Activated CD4-positive, CD25-positive, alpha-beta regulatory T cell treated with anti-CD3 and anti-CD28 coated beads, Interleukin-2, amount 50 U/mL, for 16 hours (primary cell): ENCODE measurements at regions not wholly inside any gene's neighbourhood (a gene's known extent, or its start where the extent isn't known, plus 50 kb on each side); places are given as distances from the start of the nearest gene placed in this dataset.
"Not testable (repeated sequence)": the region's sequence is repeated elsewhere in the genome, so short reads cannot be mapped to it uniquely, and the experiment has no call there.

ENCODE experiments used
- DNase-seq: peaks from one replicate; pipeline ENCODE4 v3.0.0-alpha.2; 2020; ENCODE audit warnings: low read depth, low spot score

GRCh38 chr2:111616651-111617218 is 267.3 kb downstream of the ANAPC1 start:
- no peak for DNase-seq

- DNase-seq, result no peak
Measured at GRCh38 chr2:111617299-111618225, 266.4 kb downstream of the ANAPC1 start.

- DNase-seq, result no peak
Measured at GRCh38 chr2:111618226-111618977, 265.6 kb downstream of the ANAPC1 start.

DNA sequence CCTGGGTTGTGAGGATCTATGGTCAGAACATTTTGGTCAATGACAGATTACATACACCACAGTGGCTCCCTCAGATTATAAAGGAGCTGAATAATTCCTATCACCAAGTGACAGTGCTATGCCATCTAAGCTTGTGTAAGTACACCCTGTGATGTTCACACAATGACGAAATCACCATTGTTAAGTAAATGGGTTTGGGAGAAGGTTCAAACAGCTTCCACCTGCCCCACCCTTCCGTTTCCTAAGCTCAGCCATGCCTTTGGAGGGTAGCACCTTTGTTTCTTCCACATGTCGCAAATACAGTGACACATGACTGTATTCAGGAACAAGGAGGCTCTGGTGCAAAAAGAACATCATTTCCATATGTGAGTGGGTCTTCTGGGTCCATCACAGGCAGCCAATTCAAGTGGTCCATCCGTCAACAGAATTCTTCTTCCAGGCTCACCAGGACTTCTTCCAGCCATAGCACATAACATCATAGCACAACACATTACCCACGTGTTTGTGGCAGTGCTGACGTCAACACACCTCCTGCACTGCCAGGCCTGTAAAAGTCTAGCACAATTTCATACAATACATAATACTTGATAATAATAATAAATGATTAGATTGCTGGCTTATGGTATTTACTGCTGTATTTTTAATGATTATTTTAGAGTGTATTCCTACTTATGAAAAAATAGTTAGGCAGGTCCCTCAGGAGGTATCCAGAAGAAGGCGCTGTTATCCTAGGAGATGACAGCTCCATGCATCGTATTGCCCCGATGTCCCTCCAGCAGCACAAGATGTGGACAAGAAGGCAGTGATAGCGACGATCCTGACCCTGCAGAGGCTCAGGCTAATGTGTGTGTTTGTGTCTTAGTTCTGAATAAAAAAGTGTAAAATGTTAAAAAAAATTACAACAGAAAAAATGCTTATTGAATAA is 264.8 kb downstream of the ANAPC1 start:
- no peak for DNase-seq

- no peak for DNase-seq
Measured at GRCh38 chr2:111620281-111620680, 263.7 kb downstream of the ANAPC1 start.

- DNase-seq, result no peak
Measured at GRCh38 chr2:111622859-111623258, 261.1 kb downstream of the ANAPC1 start.

DNA sequence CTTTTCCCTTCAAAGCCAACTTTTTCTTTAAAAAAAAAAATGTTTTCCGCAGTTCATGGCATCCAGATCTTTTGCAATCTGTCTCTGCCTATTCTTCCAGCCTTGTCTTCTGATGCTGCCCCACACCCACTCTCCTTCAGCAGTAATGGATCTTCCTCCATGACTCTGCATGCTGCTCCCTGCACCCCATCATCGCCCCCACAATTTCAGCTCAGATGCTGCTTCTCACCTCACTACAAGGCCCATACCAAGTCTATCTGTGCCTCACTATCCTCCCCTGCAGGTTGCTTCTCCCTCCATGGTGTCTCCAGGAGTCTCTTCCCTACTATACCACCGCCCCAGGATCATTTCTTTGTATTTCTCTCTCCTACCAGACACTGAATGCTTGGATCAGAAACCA is 260.6 kb downstream of the ANAPC1 start:
- DNase-seq, result no peak

DNA sequence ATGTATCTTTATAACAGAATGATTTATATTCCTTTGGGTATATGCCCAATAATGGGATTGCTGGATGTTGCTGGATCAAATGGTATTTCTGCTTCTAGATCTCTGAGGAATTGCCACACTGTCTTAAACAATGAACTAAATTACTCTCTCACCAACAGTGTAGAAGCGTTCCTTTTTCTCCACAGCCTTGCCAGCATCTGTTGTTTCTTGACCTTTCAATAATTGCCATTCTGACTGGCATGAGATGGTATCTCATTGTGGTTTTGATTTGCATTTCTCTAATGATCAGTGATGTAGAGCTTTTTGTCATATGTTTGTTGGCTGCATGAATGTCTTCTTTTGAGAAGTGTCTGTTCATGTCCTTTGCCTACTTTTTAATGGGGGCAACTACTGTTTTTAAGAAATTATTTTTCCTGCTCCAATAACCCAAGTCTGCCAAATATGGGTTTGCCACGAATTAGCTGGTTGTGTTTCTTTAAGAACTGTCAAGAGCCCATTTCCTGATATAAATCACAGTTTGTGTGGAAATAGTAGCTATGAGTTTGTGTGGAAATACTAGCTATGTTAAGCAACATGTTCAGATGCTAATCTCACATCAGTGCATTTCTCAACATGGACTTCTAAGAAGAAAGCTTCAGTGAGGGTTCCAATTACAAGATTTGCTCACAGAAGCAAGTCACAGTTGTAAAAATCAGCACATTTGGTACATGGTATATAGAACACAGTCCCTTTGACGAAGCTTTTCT is 259.4 kb downstream of the ANAPC1 start:
- no peak for DNase-seq

- DNase-seq, result not testable (repeated sequence)
Measured at GRCh38 chr2:111625157-111625537, 258.8 kb downstream of the ANAPC1 start.

DNA sequence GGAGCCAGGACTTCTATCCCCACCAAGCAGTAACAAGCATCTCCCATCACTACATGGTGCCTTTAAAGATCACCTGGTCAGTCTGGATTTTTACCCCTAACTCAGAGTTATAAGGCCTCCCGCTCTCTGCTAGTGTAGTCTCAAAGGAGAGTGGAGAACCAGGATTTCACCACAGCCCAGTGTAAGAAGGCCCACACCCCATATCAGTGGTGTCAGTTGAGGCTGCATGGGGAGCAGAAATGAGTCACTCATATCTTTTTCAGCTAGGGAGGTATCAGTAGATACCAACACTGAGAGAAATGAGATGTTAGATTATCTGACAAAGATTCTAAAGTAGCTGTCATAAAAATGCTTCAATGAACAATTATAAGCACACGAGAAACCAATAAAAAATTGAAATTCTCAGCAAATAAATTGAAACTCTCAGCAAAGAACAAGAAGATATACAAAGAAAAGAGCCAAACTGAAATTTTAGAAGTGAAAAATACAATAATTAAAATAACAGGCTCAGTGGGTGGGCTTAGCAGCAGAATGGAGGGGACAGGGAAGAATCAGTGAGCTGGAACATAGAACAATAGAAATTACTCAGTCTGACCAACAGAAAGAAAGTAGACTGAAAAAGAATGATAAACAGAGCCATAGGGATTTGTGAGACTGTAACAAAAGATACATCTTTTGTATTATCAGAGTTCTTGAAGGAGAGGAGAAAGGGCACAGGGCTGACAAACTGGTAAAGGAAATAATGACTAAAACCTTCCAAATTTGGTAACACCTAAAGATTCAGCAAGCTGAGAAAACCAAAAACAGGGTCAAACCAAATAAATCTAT is 257.7 kb downstream of the ANAPC1 start:
- DNase-seq, result no peak

DNA sequence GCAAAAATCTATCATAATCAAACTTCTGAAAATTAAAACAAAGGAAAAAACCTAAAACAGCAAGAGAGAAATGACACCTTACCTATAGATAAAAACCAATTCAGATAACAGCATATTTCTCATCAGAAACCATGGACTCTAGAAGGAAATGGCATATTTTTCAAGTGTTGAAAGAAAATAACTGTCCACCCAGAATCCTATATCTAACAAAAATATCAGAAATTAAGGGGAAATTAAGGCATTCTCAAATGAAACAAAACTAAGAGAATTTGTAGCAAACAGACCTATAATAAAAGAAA is 257.2 kb downstream of the ANAPC1 start:
- DNase-seq, result no peak

DNA sequence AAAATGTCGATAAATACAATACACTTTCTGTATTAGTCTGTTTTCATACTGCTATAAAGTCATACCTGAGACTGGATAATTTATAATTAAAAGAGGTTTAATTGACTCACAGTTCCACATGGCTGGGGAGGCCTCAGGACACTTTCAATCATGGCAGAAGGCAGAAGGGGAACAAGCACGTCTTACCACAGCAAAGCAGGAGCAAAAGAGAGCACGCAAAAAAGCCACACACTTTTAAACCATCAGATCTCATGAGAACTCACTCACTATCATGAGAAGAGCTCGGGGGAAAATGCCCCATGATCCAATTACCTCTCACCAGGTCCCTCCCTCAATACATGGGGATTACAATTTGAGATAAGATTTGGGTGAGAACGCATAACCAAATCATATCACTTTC is 256.7 kb downstream of the ANAPC1 start:
- no peak for DNase-seq

- DNase-seq, result no peak
Measured at GRCh38 chr2:111628221-111628620, 255.8 kb downstream of the ANAPC1 start.

GRCh38 chr2:111629983-111630382 is 254.0 kb downstream of the ANAPC1 start:
- DNase-seq, result no peak

DNA sequence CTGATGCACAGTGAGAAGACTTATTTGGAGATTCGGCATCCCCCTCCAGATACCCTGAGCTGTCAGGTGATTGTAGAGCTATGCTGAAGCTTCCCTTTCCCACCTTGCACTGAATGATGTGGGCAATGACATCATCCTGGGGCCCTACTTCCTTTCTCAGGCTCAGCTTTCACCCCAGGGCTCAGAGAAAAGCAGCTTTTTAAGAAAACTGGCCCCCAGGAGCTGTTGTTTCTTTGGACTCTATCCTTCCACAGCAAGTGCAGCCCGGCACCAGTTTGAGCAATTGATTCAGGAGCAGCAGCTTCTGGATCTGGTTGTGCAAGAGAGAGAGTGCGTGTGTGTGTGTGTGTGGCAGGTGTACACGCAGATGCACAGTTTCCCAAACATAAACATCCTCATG is 251.3 kb downstream of the ANAPC1 start:
- no peak for DNase-seq

GRCh38 chr2:111633189-111633588 is 250.8 kb downstream of the ANAPC1 start:
- DNase-seq, result no peak

- DNase-seq, result no peak
Measured at GRCh38 chr2:111633643-111634042, 250.3 kb downstream of the ANAPC1 start.

- no peak for DNase-seq
Measured at GRCh38 chr2:111634050-111634794, 249.8 kb downstream of the ANAPC1 start.

GRCh38 chr2:111634995-111635538 is 248.9 kb downstream of the ANAPC1 start:
- no peak for DNase-seq
